WTC11 (cell line): ENCODE measurements at regions not wholly inside any gene's neighbourhood (a gene's known extent, or its start where the extent isn't known, plus 50 kb on each side); places are given as distances from the start of the nearest gene placed in this dataset.

Experiments
- ATAC-seq: fragments of 200-7000 bp; cut with Tn5 transposase; 2 replicates; pipeline ENCODE4 v1.10.0; 2021; ENCODE audit warnings: mild to moderate bottlenecking, moderate library complexity
- CTCF ChIA-PET: fragments of 300-600 bp; sonication (Branson Sonifier 250); formaldehyde crosslinking; loops from one replicate; lab custom pipeline; 2021; ENCODE audit warnings: antibody characterized with exemption; lab: Charles Lee
- POLR2A ChIA-PET: fragments of 350-600 bp; sonication (Branson Sonifier 250); formaldehyde crosslinking; loops from one replicate; lab custom pipeline; 2021; ENCODE audit warnings: antibody characterized with exemption; lab: Charles Lee
- DNase-seq: peaks from one replicate; pipeline ENCODE4 v3.0.0; 2021; ENCODE audit warnings: low spot score
- H3K27ac Mint-ChIP-seq: 2 replicates; pipeline ENCODE4 v1.8.0; 2021; ENCODE audit warnings: mixed read lengths
- H3K27me3 Mint-ChIP-seq: 2 replicates; pipeline ENCODE4 v1.8.0; 2021; ENCODE audit warnings: low read depth, mild to moderate bottlenecking, moderate library complexity, mixed read lengths
- H3K36me3 Mint-ChIP-seq: 2 replicates; pipeline ENCODE4 v1.8.0; 2021; ENCODE audit warnings: mixed read lengths
- H3K4me1 Mint-ChIP-seq: 2 replicates; pipeline ENCODE4 v1.8.0; 2022; ENCODE audit warnings: mixed read lengths
- H3K4me3 Mint-ChIP-seq: 2 replicates; pipeline ENCODE4 v1.8.0; 2021; ENCODE audit warnings: mild to moderate bottlenecking, moderate library complexity, mixed read lengths
- H3K9me3 Mint-ChIP-seq: 2 replicates; pipeline ENCODE4 v1.8.0; 2021; ENCODE audit warnings: mixed read lengths
- CDX4 ChIP-seq: fragments of 250-450 bp; sonication (Bioruptor Pico); IDR thresholded peaks from 2 replicates; pipeline ENCODE4 v1.9.0; 2021; ENCODE audit warnings: moderate library complexity, mild to moderate bottlenecking, inconsistent platforms, borderline replicate concordance
- EMX1 ChIP-seq: fragments of 250-450 bp; sonication (Bioruptor Pico); IDR thresholded peaks from 2 replicates; pipeline ENCODE4 v1.8.0; 2021; ENCODE audit warnings: mild to moderate bottlenecking
- FOXJ3 ChIP-seq: sonication (generic); formaldehyde crosslinking; IDR thresholded peaks from 2 replicates; pipeline ENCODE4 v1.9.0; 2021; ENCODE audit warnings: missing genetic modification reagents, mild to moderate bottlenecking, borderline replicate concordance
- GTF2I ChIP-seq: fragments of 250-450 bp; sonication (Bioruptor Pico); conservative IDR thresholded peaks from 2 replicates; pipeline ENCODE4 v1.4.0; 2021; ENCODE audit warnings: mild to moderate bottlenecking
- HMGXB4 ChIP-seq: sonication (generic); formaldehyde crosslinking; IDR thresholded peaks from 2 replicates; pipeline ENCODE4 v1.8.1; 2023; ENCODE audit warnings: mild to moderate bottlenecking, moderate library complexity, missing genetic modification reagents
- MAX ChIP-seq: sonication (generic); formaldehyde crosslinking; IDR thresholded peaks from 2 replicates; pipeline ENCODE4 v1.8.0; 2022; ENCODE audit warnings: mild to moderate bottlenecking, missing genetic modification reagents
- MLX ChIP-seq: sonication (generic); formaldehyde crosslinking; IDR thresholded peaks from 2 replicates; pipeline ENCODE4 v1.8.1; 2023; ENCODE audit warnings: mild to moderate bottlenecking, missing genetic modification reagents, moderate library complexity
- NFE2L1 ChIP-seq: sonication (generic); formaldehyde crosslinking; IDR thresholded peaks from 2 replicates; pipeline ENCODE4 v1.8.1; 2023; ENCODE audit warnings: missing genetic modification reagents
- NFYB ChIP-seq: sonication (generic); formaldehyde crosslinking; conservative IDR thresholded peaks from 2 replicates; pipeline ENCODE4 v1.8.0; 2022; ENCODE audit warnings: low read depth, missing genetic modification reagents
- NR3C1 ChIP-seq: sonication (generic); formaldehyde crosslinking; conservative IDR thresholded peaks from 2 replicates; pipeline ENCODE4 v1.8.1; 2023; ENCODE audit warnings: low read depth, mild to moderate bottlenecking, missing genetic modification reagents
- OVOL2 ChIP-seq: fragments of 250-450 bp; sonication (Bioruptor Pico); IDR thresholded peaks from 2 replicates; pipeline ENCODE4 v1.9.0; 2021; ENCODE audit warnings: mild to moderate bottlenecking, borderline replicate concordance
- SMAD4 ChIP-seq: sonication (generic); formaldehyde crosslinking; IDR thresholded peaks from 2 replicates; pipeline ENCODE4 v1.8.0; 2022; ENCODE audit warnings: mild to moderate bottlenecking, missing genetic modification reagents
- SOX15 ChIP-seq: fragments of 250-450 bp; sonication (Bioruptor Pico); IDR thresholded peaks from 2 replicates; pipeline ENCODE4 v1.9.0; 2021; ENCODE audit warnings: mild to moderate bottlenecking
- USF1 ChIP-seq: sonication (generic); formaldehyde crosslinking; IDR thresholded peaks from 2 replicates; pipeline ENCODE4 v1.8.0; 2022; ENCODE audit warnings: mild to moderate bottlenecking, missing genetic modification reagents
- ZBTB43 ChIP-seq: sonication (generic); formaldehyde crosslinking; IDR thresholded peaks from 2 replicates; pipeline ENCODE4 v1.8.1; 2023; ENCODE audit warnings: mild to moderate bottlenecking, missing genetic modification reagents
- ZNF219 ChIP-seq: sonication (generic); formaldehyde crosslinking; IDR thresholded peaks from 2 replicates; pipeline ENCODE4 v1.8.0; 2023; ENCODE audit warnings: missing genetic modification reagents, mild to moderate bottlenecking, borderline replicate concordance
- ZNF281 ChIP-seq: sonication (generic); formaldehyde crosslinking; IDR thresholded peaks from 2 replicates; pipeline ENCODE4 v1.8.0; 2023; ENCODE audit warnings: mild to moderate bottlenecking, missing genetic modification reagents
- ZNF423 ChIP-seq: fragments of 250-450 bp; sonication (Bioruptor Pico); IDR thresholded peaks from 2 replicates; pipeline ENCODE4 v2.1.2; 2022; ENCODE audit warnings: mild to moderate bottlenecking, moderate library complexity
- ZNF512 ChIP-seq: sonication (generic); formaldehyde crosslinking; IDR thresholded peaks from 2 replicates; pipeline ENCODE4 v1.8.1; 2022; ENCODE audit warnings: missing genetic modification reagents, borderline replicate concordance

- Mint-ChIP-seq H3K27ac (no peak overlapping the region), H3K4me3 (no peak overlapping the region), H3K27me3 (peaks cover 14% of the 10 kb centered on the region), H3K9me3 (peaks cover 26% of the 10 kb centered on the region), H3K36me3 (peaks cover 18% of the 10 kb centered on the region), H3K4me1 (peaks cover 29% of the 10 kb centered on the region)
- TF ChIP-seq EMX1 (no peak), ZNF512 (CRISPR knock-in tag) (no peak), ZNF219 (CRISPR knock-in tag) (no peak), SMAD4 (no peak), OVOL2 (no peak), USF1 (no peak), HMGXB4 (CRISPR knock-in tag) (no peak), CDX4 (no peak), GTF2I (no peak), NFE2L1 (CRISPR knock-in tag) (no peak), MLX (CRISPR knock-in tag) (no peak), MAX (no peak), NR3C1 (no peak), ZNF423 (CRISPR knock-in tag) (no peak)
- CTCF ChIA-PET = interaction anchor here (1.9 to 4.6 kb wide), 4 partner anchors 26 to 277 kb away, joined by 6 to 36 read pairs (median 14); no protein-coding TSS in a partner anchor
- ATAC-seq (no peak), DNase-seq (no peak)
- POLR2A ChIA-PET = no interaction called here
These were observed 126.7 kb upstream of the PARP11 start for GRCh38 chr12:3999904-4000303.

GRCh38 chr12:3998968-3999792, 126.0 kb upstream of the PARP11 start:
- Mint-ChIP-seq H3K27ac (no peak overlapping the region), H3K9me3 (peaks cover 22% of the 10 kb centered on the region), H3K27me3 (peaks cover 14% of the 10 kb centered on the region), H3K4me1 (peaks cover 25% of the 10 kb centered on the region), H3K36me3 (peaks cover 14% of the 10 kb centered on the region), H3K4me3 (no peak overlapping the region)
- ATAC-seq (no peak), DNase-seq (no peak)
- CTCF ChIA-PET = interaction anchor here (0.9 to 4.6 kb wide), 6 partner anchors 26 to 278 kb away, joined by 3 to 36 read pairs (median 6); no protein-coding TSS in a partner anchor
- POLR2A ChIA-PET = interaction anchor here (1.7 kb wide), 1 partner anchor 33 kb away, joined by 12 read pairs; no protein-coding TSS in a partner anchor
- no peak for TF ChIP-seq NFYB
- no peak for TF ChIP-seq ZNF512 (CRISPR knock-in tag)
- TF ChIP-seq ZNF281 = no peak
- TF ChIP-seq ZBTB43 (CRISPR knock-in tag) = no peak
- no peak for TF ChIP-seq MLX (CRISPR knock-in tag)
- TF ChIP-seq FOXJ3 (CRISPR knock-in tag) = no peak
- TF ChIP-seq SOX15 (CRISPR knock-in tag) = no peak
